ENCODE measurements at regions not wholly inside any gene's neighbourhood (a gene's known extent, or its start where the extent isn't known, plus 50 kb on each side); places are given as distances from the start of the nearest gene placed in this dataset.

DNA sequence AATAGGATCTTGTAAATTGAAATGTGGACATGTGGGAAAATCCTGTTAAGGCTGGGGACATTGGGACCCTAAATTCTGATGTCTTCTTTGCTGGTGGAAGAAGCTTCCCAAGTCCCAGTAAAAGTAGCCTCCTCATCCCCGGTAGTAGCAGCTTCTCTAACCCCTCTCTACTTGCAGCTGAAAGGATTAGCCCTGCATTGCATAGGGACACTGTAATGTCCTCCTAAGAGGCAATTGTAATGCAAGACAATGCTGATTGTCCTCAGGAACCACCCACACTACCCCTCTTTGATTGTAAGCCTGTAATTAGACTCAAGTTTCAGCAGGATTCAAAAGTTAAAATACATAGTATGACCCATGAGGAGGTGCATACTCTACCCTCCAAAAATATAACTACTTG lies 1938.4 kb upstream of the C9orf72 start:
- Histone ChIP-seq H3K36me3 (ENCODE audit: control insufficient read depth in 2 of 2, extremely low read depth in 1 of 2, insufficient read depth in 2 of 2, low read length in 2 of 2) (no peaks in the 10 kb centered on the region), H3K4me2 (ENCODE audit: insufficient read depth, low read length) (no peak overlapping the region), H3K4me1 (ENCODE audit: control insufficient read depth, extremely low read depth, insufficient read depth, low read length) (no peaks in the 10 kb centered on the region), H3K9me3 (replicated peaks; ENCODE audit: control insufficient read depth, insufficient read depth, low read length) (no peaks in the 10 kb centered on the region), H3K27ac (ENCODE audit: insufficient read depth, low read depth, low read length) (no peak overlapping the region), H3K4me3 (replicated peaks in 1 of 3; ENCODE audit: insufficient read depth in 1 of 3, low read depth in 1 of 3, low read length in 3 of 3) (no peak overlapping the region), H4K20me1 (replicated peaks; ENCODE audit: control insufficient read depth, extremely low read depth, insufficient read depth, low read length) (no peaks in the 10 kb centered on the region), H3K79me2 (ENCODE audit: control insufficient read depth, insufficient read depth, low read length) (no peaks in the 10 kb centered on the region), H3K9me1 (replicated peaks; ENCODE audit: control insufficient read depth, extremely low read depth, insufficient read depth, low read length) (no peaks in the 10 kb centered on the region), H3K9ac (replicated peaks; ENCODE audit: extremely low read depth, insufficient read depth, low read length) (no peak overlapping the region), H2AFZ (ENCODE audit: low read depth, low read length) (no peak overlapping the region), H3K27me3 (ENCODE audit: control insufficient read depth in 2 of 2, insufficient read depth in 2 of 2, low read length in 2 of 2) (no peaks in the 10 kb centered on the region)
- intact Hi-C loops (cut with micrococcal nuclease) (no loop called here), dilution Hi-C loops (cut with MboI; ENCODE audit: extremely low pct_ligation_motif_present, low sequenced_read_pairs) (no loop called here)
- ChIA-PET POLR2A (no interaction called here), CTCF (no interaction called here)
- DNase-seq (ENCODE audit: low read depth, low spot score) (no peak), FAIRE-seq (no peak)
- no peak for TF ChIP-seq EZH2 (IDR thresholded peaks at IDR 0.05; ENCODE audit: borderline replicate concordance, low read depth, low read length, severe bottlenecking)
- TF ChIP-seq FOS (IDR thresholded peaks at IDR 0.05; ENCODE audit: borderline replicate concordance, insufficient read depth, low read length) = no peak
- TF ChIP-seq MYC (IDR thresholded peaks at IDR 0.05; ENCODE audit: low read depth, low read length) = no peak
- TF ChIP-seq POLR2AphosphoS5 (IDR thresholded peaks at IDR 0.05; ENCODE audit: insufficient read depth, low read depth, low read length) = no peak
- TF ChIP-seq, protein P1, sequence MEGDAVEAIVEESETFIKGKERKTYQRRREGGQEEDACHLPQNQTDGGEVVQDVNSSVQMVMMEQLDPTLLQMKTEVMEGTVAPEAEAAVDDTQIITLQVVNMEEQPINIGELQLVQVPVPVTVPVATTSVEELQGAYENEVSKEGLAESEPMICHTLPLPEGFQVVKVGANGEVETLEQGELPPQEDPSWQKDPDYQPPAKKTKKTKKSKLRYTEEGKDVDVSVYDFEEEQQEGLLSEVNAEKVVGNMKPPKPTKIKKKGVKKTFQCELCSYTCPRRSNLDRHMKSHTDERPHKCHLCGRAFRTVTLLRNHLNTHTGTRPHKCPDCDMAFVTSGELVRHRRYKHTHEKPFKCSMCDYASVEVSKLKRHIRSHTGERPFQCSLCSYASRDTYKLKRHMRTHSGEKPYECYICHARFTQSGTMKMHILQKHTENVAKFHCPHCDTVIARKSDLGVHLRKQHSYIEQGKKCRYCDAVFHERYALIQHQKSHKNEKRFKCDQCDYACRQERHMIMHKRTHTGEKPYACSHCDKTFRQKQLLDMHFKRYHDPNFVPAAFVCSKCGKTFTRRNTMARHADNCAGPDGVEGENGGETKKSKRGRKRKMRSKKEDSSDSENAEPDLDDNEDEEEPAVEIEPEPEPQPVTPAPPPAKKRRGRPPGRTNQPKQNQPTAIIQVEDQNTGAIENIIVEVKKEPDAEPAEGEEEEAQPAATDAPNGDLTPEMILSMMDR (IDR thresholded peaks at IDR 0.05; ENCODE audit: extremely low read depth in 1 of 2, insufficient read depth in 1 of 2, low read depth in 1 of 2, low read length in 2 of 2) = no peak
- TF ChIP-seq POLR2A (IDR thresholded peaks at IDR 0.05; ENCODE audit: low read depth, low read length) = no peak
- TF ChIP-seq MAX (IDR thresholded peaks at IDR 0.05; ENCODE audit: insufficient read depth, insufficient read length) = no peak
- TF ChIP-seq JUN (IDR thresholded peaks at IDR 0.05; ENCODE audit: borderline replicate concordance, insufficient read depth, insufficient read length, low read depth) = no peak
- no peak for TF ChIP-seq GATA2 (IDR thresholded peaks at IDR 0.05; ENCODE audit: insufficient read depth, insufficient read length, low read depth, low read length)
- BruUV-seq (replicated peaks) = no TSS peak
